ENCODE measurements at regions not wholly inside any gene's neighbourhood (a gene's known extent, or its start where the extent isn't known, plus 50 kb on each side); places are given as distances from the start of the nearest gene placed in this dataset.

DNA sequence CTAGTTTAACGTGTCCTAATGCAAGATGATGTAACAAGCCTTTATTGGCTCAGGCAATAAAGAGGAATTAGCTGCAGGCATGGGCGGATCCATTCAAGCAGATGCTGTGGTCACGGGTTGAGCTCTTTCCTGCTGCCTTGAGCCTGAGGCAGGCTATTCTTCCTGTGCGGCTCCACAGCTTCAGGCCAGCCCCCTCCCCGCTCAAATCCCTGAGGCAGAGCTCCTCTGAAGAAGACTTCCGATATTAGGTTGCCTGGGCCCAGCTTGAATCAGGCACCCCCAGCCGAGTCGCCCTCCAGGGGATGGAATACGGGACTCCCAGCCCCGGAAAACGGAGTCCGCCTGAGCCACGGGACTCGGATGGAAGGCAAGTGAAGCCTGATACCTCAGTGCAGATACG is 95.0 kb upstream of the RUFY1 start:
- no peak for TF ChIP-seq CTCF (IDR thresholded peaks at IDR 0.05; ENCODE audit: insufficient read depth, low read length, severe bottlenecking)
- Histone ChIP-seq H3K27me3 (ENCODE audit: control insufficient read depth, insufficient read depth, low read length) (no peaks in the 10 kb centered on the region), H3K36me3 (ENCODE audit: control insufficient read depth, insufficient read depth, low read length) (no peaks in the 10 kb centered on the region), H3K4me3 (ENCODE audit: low read depth, low read length) (no peak overlapping the region)
- FAIRE-seq, result no peak
- no peak for DNase-seq (ENCODE audit: low read depth)

DNA sequence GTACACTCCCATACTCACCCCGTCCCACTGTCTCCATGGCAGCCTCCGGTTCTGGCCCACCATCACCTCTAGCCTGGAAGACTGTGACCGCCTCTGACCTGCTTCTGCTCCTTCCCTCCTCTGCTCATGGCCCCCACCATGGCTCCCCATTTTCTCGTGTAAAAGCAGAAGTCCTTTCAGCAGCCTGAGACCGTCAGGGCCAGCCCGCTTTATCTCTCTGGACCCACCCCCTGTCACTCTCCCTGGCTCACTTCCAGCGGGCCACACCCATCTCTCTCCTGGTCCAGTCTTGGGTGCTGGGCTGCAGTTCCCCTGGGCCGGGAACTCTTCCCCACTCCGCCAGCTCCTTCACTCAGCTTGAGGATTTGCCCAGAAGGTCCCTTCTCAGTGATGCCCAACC is 96.0 kb upstream of the RUFY1 start:
- no peaks in the 10 kb centered on the region for H3K27me3 ChIP-seq (ENCODE audit: control insufficient read depth, insufficient read depth, low read length)
- TF ChIP-seq CTCF (IDR thresholded peaks at IDR 0.05; ENCODE audit: insufficient read depth, low read length, severe bottlenecking), result no peak

DNA sequence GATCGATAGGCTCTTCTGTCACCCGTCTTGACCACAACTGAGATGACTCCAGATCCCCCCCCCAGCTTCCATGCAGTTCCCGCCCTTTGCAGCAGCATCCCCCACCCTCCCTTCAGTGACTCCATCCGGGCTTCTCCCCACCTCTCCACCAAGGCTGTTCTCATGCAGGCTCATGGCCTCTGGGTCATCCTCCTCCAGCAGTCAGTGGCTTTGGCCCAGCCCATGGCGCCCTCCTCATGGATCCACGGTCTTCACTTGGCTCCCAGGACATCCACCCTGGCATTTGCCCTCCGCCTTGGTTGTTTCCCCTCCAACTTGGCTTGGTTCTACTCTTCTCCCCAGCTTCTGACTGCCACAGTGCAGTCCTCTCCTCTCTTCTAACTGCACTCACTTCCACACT is 96.7 kb upstream of the RUFY1 start:
- no peak for FAIRE-seq
- Histone ChIP-seq H3K36me3 (ENCODE audit: control insufficient read depth, insufficient read depth, low read length) (no peaks in the 10 kb centered on the region), H3K27me3 (ENCODE audit: control insufficient read depth, insufficient read depth, low read length) (no peaks in the 10 kb centered on the region), H3K4me3 (ENCODE audit: low read depth, low read length) (no peak overlapping the region)
- no peak for TF ChIP-seq CTCF (IDR thresholded peaks at IDR 0.05; ENCODE audit: insufficient read depth, low read length, severe bottlenecking)
- DNase-seq (ENCODE audit: low read depth), result no peak

More for the DNA sequence above, 96.0 kb upstream of the RUFY1 start:
- H3K4me3 ChIP-seq (ENCODE audit: low read depth, low read length), result no peak overlapping the region
- H3K36me3 ChIP-seq (ENCODE audit: control insufficient read depth, insufficient read depth, low read length), result no peaks in the 10 kb centered on the region
- no peak for DNase-seq (ENCODE audit: low read depth)
- FAIRE-seq, result no peak

DNA sequence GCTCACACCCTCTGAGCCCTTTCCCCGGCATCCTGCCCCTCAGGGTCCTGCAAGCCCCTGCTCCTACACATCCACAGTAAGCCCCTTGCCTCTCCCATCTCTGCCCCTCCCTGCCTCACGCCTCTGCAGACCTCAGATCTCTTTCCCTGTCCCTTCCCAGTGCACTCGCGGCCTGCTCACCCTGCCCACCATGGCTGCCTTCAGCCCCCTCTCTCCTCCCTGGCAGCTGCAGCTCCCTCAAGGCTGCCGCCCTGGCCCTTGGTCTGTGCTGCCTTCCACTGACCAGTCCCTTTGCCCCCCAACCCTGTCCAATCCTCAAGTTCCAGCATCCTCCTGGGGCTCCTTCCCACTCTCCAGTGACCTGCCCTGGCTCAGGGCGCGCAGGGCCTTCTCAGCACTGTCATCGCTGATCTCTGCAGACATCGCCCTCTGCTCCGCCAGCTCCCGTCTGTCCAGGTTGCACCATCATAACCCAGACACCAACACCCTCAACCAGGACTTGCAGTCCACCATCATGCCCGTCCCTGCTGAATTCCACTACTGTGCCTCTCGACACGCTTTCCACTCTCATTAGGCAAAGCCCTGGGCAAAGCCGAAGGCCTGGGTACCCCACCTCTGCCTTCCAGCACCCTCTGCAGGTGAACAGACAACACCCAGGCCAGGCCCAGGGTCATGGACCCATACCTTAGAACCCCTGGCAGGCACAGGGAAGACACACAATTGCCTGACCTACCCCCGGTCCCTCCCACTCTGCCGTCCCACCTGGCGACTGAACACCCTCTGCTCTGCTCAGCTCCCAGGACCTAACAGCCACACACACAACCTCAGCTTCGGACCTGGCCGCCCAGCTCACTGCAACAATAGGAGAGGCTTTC is 97.8 kb upstream of the RUFY1 start:
- Histone ChIP-seq H3K27me3 (ENCODE audit: control insufficient read depth, insufficient read depth, low read length) (no peaks in the 10 kb centered on the region), H3K4me3 (ENCODE audit: low read depth, low read length) (no peak overlapping the region), H3K36me3 (ENCODE audit: control insufficient read depth, insufficient read depth, low read length) (no peaks in the 10 kb centered on the region)
- FAIRE-seq (no peak), DNase-seq (ENCODE audit: low read depth) (no peak)
- TF ChIP-seq CTCF (IDR thresholded peaks at IDR 0.05; ENCODE audit: insufficient read depth, low read length, severe bottlenecking), result no peak

GRCh38 chr5:179451828-179452196 is 98.5 kb upstream of the RUFY1 start:
- no peaks in the 10 kb centered on the region for H3K36me3 ChIP-seq (ENCODE audit: control insufficient read depth, insufficient read depth, low read length)
- no peaks in the 10 kb centered on the region for H3K27me3 ChIP-seq (ENCODE audit: control insufficient read depth, insufficient read depth, low read length)
- no peak for TF ChIP-seq CTCF (IDR thresholded peaks at IDR 0.05; ENCODE audit: insufficient read depth, low read length, severe bottlenecking)
- no peak overlapping the region for H3K4me3 ChIP-seq (ENCODE audit: low read depth, low read length)
- DNase-seq (ENCODE audit: low read depth) (no peak), FAIRE-seq (no peak)
